ENCODE measurements at regions not wholly inside any gene's neighbourhood (a gene's known extent, or its start where the extent isn't known, plus 50 kb on each side); places are given as distances from the start of the nearest gene placed in this dataset.
"Not testable (repeated sequence)": the region's sequence is repeated elsewhere in the genome, so short reads cannot be mapped to it uniquely, and the experiment has no call there.

GRCh38 chr3:75372964-75373363 lies 291.2 kb upstream of the FRG2C start:
- not testable (repeated sequence) for TF ChIP-seq POLR2A (IDR thresholded peaks at IDR 0.05; ENCODE audit: low read depth, low read length); ZNF24 (IDR thresholded peaks at IDR 0.05); HDAC6 (IDR thresholded peaks at IDR 0.05; ENCODE audit: unreplicated experiment); EZH2 (IDR thresholded peaks at IDR 0.05; ENCODE audit: borderline replicate concordance, control insufficient read depth, low read depth, low read length); NR2C1 (IDR thresholded peaks at IDR 0.05); CTCF (IDR thresholded peaks at IDR 0.05 in 2 of 3, conservative IDR thresholded peaks at IDR 0.05 in 1 of 3; ENCODE audit: control insufficient read depth in 2 of 3, extremely low read depth in 1 of 3, insufficient read depth in 1 of 3, low read depth in 3 of 3, low read length in 3 of 3); NR2C2 (IDR thresholded peaks at IDR 0.05; ENCODE audit: borderline replicate concordance, control insufficient read depth, insufficient read length, low read depth); SIX5 (IDR thresholded peaks at IDR 0.05; ENCODE audit: low read depth, low read length, severe bottlenecking); POLR2AphosphoS5 (IDR thresholded peaks at IDR 0.05; ENCODE audit: low read length); TARDBP (IDR thresholded peaks at IDR 0.05; ENCODE audit: borderline replicate concordance); ATF7 (IDR thresholded peaks at IDR 0.05; ENCODE audit: low read depth)

Measured in GM12878 (cell line).